Midbrain (tissue), 1 donor: ENCODE measurements at regions not wholly inside any gene's neighbourhood (a gene's known extent, or its start where the extent isn't known, plus 50 kb on each side); places are given as distances from the start of the nearest gene placed in this dataset.

Source experiments
- DNase-seq: peaks from one replicate; lab custom pipeline; 2025; lab: John Stamatoyannopoulos, UW

GRCh38 chr7:41133690-41134299, 569.1 kb downstream of the INHBA start:
- DNase-seq: no peak

- DNase-seq: no peak
Observed at GRCh38 chr7:41131956-41132355, 570.9 kb downstream of the INHBA start.

- no peak for DNase-seq
Observed at GRCh38 chr7:41130561-41131236, 572.2 kb downstream of the INHBA start.

GRCh38 chr7:41130086-41130485, 572.8 kb downstream of the INHBA start:
- no peak for DNase-seq

- no peak for DNase-seq
Observed at GRCh38 chr7:41125343-41125742, 577.5 kb downstream of the INHBA start.

GRCh38 chr7:41122256-41122987, 580.5 kb downstream of the INHBA start:
- no peak for DNase-seq

- no peak for DNase-seq
Observed at GRCh38 chr7:41121228-41121627, 581.7 kb downstream of the INHBA start.

GRCh38 chr7:41118486-41118885, 584.4 kb downstream of the INHBA start:
- DNase-seq: no peak

GRCh38 chr7:41117431-41117830, 585.5 kb downstream of the INHBA start:
- DNase-seq: no peak

GRCh38 chr7:41116817-41117216, 586.1 kb downstream of the INHBA start:
- DNase-seq: no peak

- DNase-seq: no peak
Observed at GRCh38 chr7:41116337-41116736, 586.6 kb downstream of the INHBA start.

GRCh38 chr7:41114691-41115090, 588.2 kb downstream of the INHBA start:
- DNase-seq: no peak

- DNase-seq: no peak
Observed at GRCh38 chr7:41114131-41114530, 588.8 kb downstream of the INHBA start.

GRCh38 chr7:41113719-41114118, 589.2 kb downstream of the INHBA start:
- DNase-seq: no peak

- DNase-seq: no peak
Observed at GRCh38 chr7:41110186-41110585, 592.7 kb downstream of the INHBA start.

GRCh38 chr7:41108821-41109220, 594.1 kb downstream of the INHBA start:
- no peak for DNase-seq

- no peak for DNase-seq
Observed at GRCh38 chr7:41107938-41108448, 594.9 kb downstream of the INHBA start.

GRCh38 chr7:41107330-41107937, 595.5 kb downstream of the INHBA start:
- DNase-seq: no peak

GRCh38 chr7:41104631-41105030, 598.3 kb downstream of the INHBA start:
- no peak for DNase-seq

- DNase-seq: no peak
Observed at GRCh38 chr7:41103331-41103730, 599.6 kb downstream of the INHBA start.

- DNase-seq: no peak
Observed at GRCh38 chr7:41098846-41099245, 604.0 kb downstream of the INHBA start.

GRCh38 chr7:41098402-41098801, 604.5 kb downstream of the INHBA start:
- DNase-seq: no peak

GRCh38 chr7:41097501-41097900, 605.4 kb downstream of the INHBA start:
- DNase-seq: no peak
